H1 (cell line): ENCODE measurements at regions not wholly inside any gene's neighbourhood (a gene's known extent, or its start where the extent isn't known, plus 50 kb on each side); places are given as distances from the start of the nearest gene placed in this dataset.
"Not testable (repeated sequence)": the region's sequence is repeated elsewhere in the genome, so short reads cannot be mapped to it uniquely, and the experiment has no call there.

Experiments used
- CTCF ChIA-PET: fragments of 300-600 bp; sonication (Branson Sonifier 250); formaldehyde crosslinking; loops from one replicate; lab custom pipeline; 2021; ENCODE audit not compliant: partially characterized antibody; lab: Charles Lee
- POLR2A ChIA-PET: fragments of 300-600 bp; sonication (Branson Sonifier 250); formaldehyde crosslinking; loops from one replicate; lab custom pipeline; 2021; ENCODE audit warnings: inconsistent platforms; ENCODE audit not compliant: partially characterized antibody; lab: Charles Lee
- DNase-seq, 2 experiments: peaks; one replicate each; pipeline versions ENCODE4 v3.0.0 to v3.0.0-alpha.2; 2010 to 2022; ENCODE audit warnings: low spot score in 2 of 2, low read depth in 1 of 2, mixed read lengths in 1 of 2
- FAIRE-seq: peaks from 2 replicates; lab custom pipeline; 2011; peaks lifted over from hg19 to GRCh38; lab: Jason Lieb, UNC
- H2AFZ ChIP-seq: 2 replicates; pipeline ENCODE4 v1.8.1; 2012; ENCODE audit warnings: low read length, inconsistent platforms
- H2AK5ac ChIP-seq: 2 replicates; pipeline ENCODE4 v1.6.1; 2013; ENCODE audit warnings: low read depth, low read length
- H2BK120ac ChIP-seq: replicated peaks from 2 replicates; pipeline ENCODE3; 2013; ENCODE audit warnings: low read depth, low read length, inconsistent platforms
- H2BK12ac ChIP-seq: 2 replicates; pipeline ENCODE4 v1.6.1; 2013; ENCODE audit warnings: low read depth, low read length
- H2BK15ac ChIP-seq: 2 replicates; pipeline ENCODE4 v1.6.1; 2013; ENCODE audit warnings: low read length
- H2BK20ac ChIP-seq: 2 replicates; pipeline ENCODE4 v1.6.1; 2013; ENCODE audit warnings: low read length
- H2BK5ac ChIP-seq: 2 replicates; pipeline ENCODE4 v1.6.1; 2013; ENCODE audit warnings: low read depth, low read length
- H3K14ac ChIP-seq: 2 replicates; pipeline ENCODE4 v1.6.1; 2013; ENCODE audit warnings: inconsistent platforms; ENCODE audit not compliant: insufficient read length
- H3K18ac ChIP-seq: 2 replicates; pipeline ENCODE4 v1.6.1; 2013; ENCODE audit warnings: low read length; ENCODE audit errors: extremely low read depth
- H3K23ac ChIP-seq: 2 replicates; pipeline ENCODE4 v1.6.1; 2013; ENCODE audit warnings: inconsistent platforms; ENCODE audit not compliant: insufficient read length
- H3K23me2 ChIP-seq: 2 replicates; pipeline ENCODE4 v1.6.1; 2013; ENCODE audit warnings: low read depth, low read length
- H3K27ac ChIP-seq: 2 replicates; pipeline ENCODE4 v1.6.1; 2011; ENCODE audit warnings: low read depth, low read length, inconsistent platforms
- H3K27me3 ChIP-seq, 4 experiments: replicated peaks in 1 of 4; 1 replicate in 1 of 4; 2 replicates in 3 of 4; pipeline versions ENCODE4 v1.6.1 to v1.8.1; 2011 to 2013; ENCODE audit warnings: low read length in 3 of 4, mild to moderate bottlenecking in 3 of 4, inconsistent platforms in 2 of 4, mixed read lengths in 2 of 4, moderate library complexity in 1 of 4; ENCODE audit not compliant: control insufficient read depth in 3 of 4, insufficient read depth in 3 of 4; ENCODE audit errors: extremely low read depth in 1 of 4
- H3K36me3 ChIP-seq, 4 experiments: 2 replicates each; pipeline versions ENCODE4 v1.6.1 to v1.8.1; 2011 to 2013; ENCODE audit warnings: mild to moderate bottlenecking in 4 of 4, low read length in 3 of 4, moderate library complexity in 2 of 4, control low read depth in 1 of 4, inconsistent platforms in 1 of 4; ENCODE audit not compliant: insufficient read depth in 4 of 4, control insufficient read depth in 2 of 4
- H3K4ac ChIP-seq: replicated peaks from 2 replicates; pipeline ENCODE3; 2013; ENCODE audit warnings: low read length, low read depth, mixed read lengths, inconsistent platforms; ENCODE audit not compliant: insufficient read length
- H3K4me1 ChIP-seq, 4 experiments: replicated peaks in 1 of 4; 1 replicate in 1 of 4; 2 replicates in 3 of 4; pipeline versions ENCODE4 v1.6.1 to v1.8.1; 2011 to 2013; ENCODE audit warnings: low read length in 3 of 4, inconsistent platforms in 2 of 4, mixed read lengths in 1 of 4; ENCODE audit not compliant: insufficient read depth in 4 of 4, control insufficient read depth in 3 of 4
- H3K4me2 ChIP-seq, 2 experiments: 2 replicates each; pipeline versions ENCODE4 v1.6.1 to v1.8.1; 2011 to 2013; ENCODE audit warnings: low read depth in 2 of 2, low read length in 2 of 2, control low read depth in 1 of 2, inconsistent platforms in 1 of 2, mild to moderate bottlenecking in 1 of 2; ENCODE audit not compliant: insufficient read depth in 1 of 2
- H3K4me3 ChIP-seq, 4 experiments: fragments of 200-600, 300-600 bp in 1 of 4; sonication (generic), shearing (Covaris generic), sonication (Bioruptor Twin) in 1 of 4; 2 replicates each; pipeline versions ENCODE4 v1.5.1 to v1.8.1; 2011 to 2016; ENCODE audit warnings: low read length in 4 of 4, low read depth in 3 of 4, control low read depth in 2 of 4, inconsistent platforms in 2 of 4, mild to moderate bottlenecking in 2 of 4, mixed read lengths in 1 of 4, moderate library complexity in 1 of 4; ENCODE audit not compliant: insufficient read depth in 2 of 4; ENCODE audit errors: extremely low read depth in 1 of 4
- H3K56ac ChIP-seq: replicated peaks from 2 replicates; pipeline ENCODE3; 2013; ENCODE audit warnings: low read depth, mild to moderate bottlenecking, mixed read lengths, low read length, inconsistent platforms; ENCODE audit not compliant: insufficient read length
- H3K79me1 ChIP-seq: 2 replicates; pipeline ENCODE4 v1.6.1; 2013; ENCODE audit warnings: low read depth, low read length, control low read depth
- H3K79me2 ChIP-seq, 2 experiments: 2 replicates each; pipeline versions ENCODE4 v1.6.1 to v1.8.1; 2012 to 2013; ENCODE audit warnings: low read length in 2 of 2, mild to moderate bottlenecking in 2 of 2, inconsistent platforms in 1 of 2; ENCODE audit not compliant: insufficient read depth in 2 of 2, control insufficient read depth in 1 of 2
- H3K9ac ChIP-seq, 4 experiments: replicated peaks in 1 of 4; 1 replicate in 1 of 4; 2 replicates in 3 of 4; pipeline versions ENCODE4 v1.6.1 to v1.8.1; 2011 to 2013; ENCODE audit warnings: low read depth in 3 of 4, low read length in 3 of 4, control low read depth in 2 of 4, mild to moderate bottlenecking in 2 of 4, moderate library complexity in 2 of 4, inconsistent platforms in 1 of 4; ENCODE audit errors: extremely low read depth in 1 of 4
- H3K9me3 ChIP-seq, 2 experiments: 2 replicates each; pipeline versions ENCODE4 v1.6.1 to v1.8.1; 2012 to 2013; ENCODE audit warnings: mild to moderate bottlenecking in 2 of 2, moderate library complexity in 2 of 2, control low read depth in 1 of 2, inconsistent platforms in 1 of 2, low read depth in 1 of 2, low read length in 1 of 2, mixed read lengths in 1 of 2; ENCODE audit not compliant: insufficient read depth in 2 of 2
- H4K20me1 ChIP-seq, 2 experiments: replicated peaks in 1 of 2; 2 replicates each; pipeline versions ENCODE3 to v1.8.1; 2011 to 2013; ENCODE audit warnings: inconsistent platforms in 2 of 2, low read length in 2 of 2, mild to moderate bottlenecking in 1 of 2; ENCODE audit not compliant: insufficient read depth in 2 of 2, control insufficient read depth in 1 of 2
- H4K5ac ChIP-seq: 2 replicates; pipeline ENCODE4 v1.6.1; 2013; ENCODE audit warnings: low read length, low read depth, mixed read lengths, inconsistent platforms; ENCODE audit not compliant: insufficient read length
- H4K8ac ChIP-seq: 2 replicates; pipeline ENCODE4 v1.8.0; 2013; ENCODE audit warnings: mild to moderate bottlenecking, moderate library complexity, low read length, inconsistent platforms; ENCODE audit not compliant: insufficient read depth; ENCODE audit errors: extremely low read depth
- H4K91ac ChIP-seq: replicated peaks from 2 replicates; pipeline ENCODE3; 2013; ENCODE audit warnings: low read length, mixed read lengths, inconsistent platforms; ENCODE audit not compliant: insufficient read length
- HDAC6 ChIP-seq: IDR thresholded peaks from one replicate; pipeline ENCODE4 v1.7.1; 2012; ENCODE audit warnings: low read depth, mild to moderate bottlenecking, inconsistent platforms, low read length, moderate library complexity
- SRF ChIP-seq: IDR thresholded peaks from 2 replicates; pipeline ENCODE4 v1.6.1; 2011; ENCODE audit warnings: mild to moderate bottlenecking, low read depth, low read length, moderate library complexity
- YY1 ChIP-seq: IDR thresholded peaks from 2 replicates; pipeline ENCODE4 v1.6.1; 2011; ENCODE audit warnings: low read depth, mild to moderate bottlenecking, low read length
- WGBS, 2 experiments: shearing (Covaris generic) in 1 of 2; methylation state at CpG; one replicate each; pipeline versions ENCODE4 v1.1.6 to v1.1.7; 2013 to 2015; ENCODE audit warnings: low lambda C conversion rate in 2 of 2, mixed read lengths in 2 of 2, inconsistent platforms in 1 of 2, low coverage in 1 of 2, missing lambda C conversion rate in 1 of 2; ENCODE audit not compliant: insufficient replicate concordance in 2 of 2, insufficient coverage in 1 of 2, insufficient read length in 1 of 2; ENCODE audit errors: extremely low coverage in 1 of 2, missing lambda C conversion rate in 1 of 2; 5-methylcytosine and 5-hydroxymethylcytosine counted together
- TF ChIP-seq, protein P1 (sequence below): IDR thresholded peaks from 2 replicates; pipeline ENCODE4 v1.6.1; 2012; ENCODE audit warnings: inconsistent platforms

DNA sequence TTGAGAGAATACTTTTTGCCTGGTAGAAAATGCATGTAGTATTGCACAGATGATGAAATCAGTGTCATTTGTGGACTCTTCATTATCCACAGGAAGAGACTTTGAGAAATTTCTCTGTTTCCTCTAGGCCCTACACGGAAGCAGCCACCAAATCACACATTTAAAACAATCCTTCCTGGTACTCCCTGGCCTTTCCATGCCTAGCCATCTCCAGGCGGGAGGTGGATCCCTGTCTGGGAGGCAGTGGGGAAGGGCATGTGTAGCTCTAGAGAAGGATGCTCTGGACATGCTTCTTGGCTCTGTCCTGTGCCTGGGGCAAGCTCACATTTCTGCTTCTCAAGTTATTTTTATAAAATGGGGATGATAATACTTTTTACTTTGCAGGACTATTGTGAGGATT, 114.1 kb downstream of the ADAMTS15 start (continued):
- TF ChIP-seq, protein P1, sequence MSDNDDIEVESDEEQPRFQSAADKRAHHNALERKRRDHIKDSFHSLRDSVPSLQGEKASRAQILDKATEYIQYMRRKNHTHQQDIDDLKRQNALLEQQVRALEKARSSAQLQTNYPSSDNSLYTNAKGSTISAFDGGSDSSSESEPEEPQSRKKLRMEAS: no peak
- TF ChIP-seq HDAC6 (no peak), SRF (no peak), YY1 (no peak)

DNA sequence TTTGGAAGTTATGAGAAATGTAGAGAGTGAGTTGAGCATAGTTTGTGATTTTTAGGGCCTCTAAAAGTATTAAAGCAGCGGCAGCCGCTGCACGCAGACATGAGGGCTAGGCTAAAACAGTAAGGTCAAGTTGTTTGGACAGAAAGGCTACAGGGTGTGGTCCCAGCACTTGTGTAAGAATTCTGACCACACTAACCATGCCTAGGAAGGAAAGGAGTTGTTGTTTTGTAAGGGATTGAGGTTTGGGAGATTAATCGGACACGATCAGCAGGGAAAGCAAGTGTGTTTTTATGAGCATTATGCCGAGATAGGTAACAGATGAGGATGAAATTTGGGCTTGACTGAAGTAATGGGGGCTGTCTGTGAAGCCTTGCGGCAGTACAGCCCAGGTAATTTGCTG, 117.9 kb downstream of the ADAMTS15 start:
- H3K27ac ChIP-seq, H2BK12ac ChIP-seq, DNase-seq, H2BK5ac ChIP-seq, H3K14ac ChIP-seq, H3K18ac ChIP-seq, H3K36me3 ChIP-seq, H3K4me1 ChIP-seq, H3K27me3 ChIP-seq, H3K4me3 ChIP-seq, H2BK20ac ChIP-seq, H3K56ac ChIP-seq, H3K4me2 ChIP-seq, H3K23me2 ChIP-seq, H2AK5ac ChIP-seq, H3K4ac ChIP-seq, H2BK15ac ChIP-seq, H3K79me1 ChIP-seq, H3K9ac ChIP-seq, H2AFZ ChIP-seq, H4K8ac ChIP-seq, H4K91ac ChIP-seq, H2BK120ac ChIP-seq, H4K20me1 ChIP-seq, CTCF ChIA-PET, H3K79me2 ChIP-seq, H4K5ac ChIP-seq, FAIRE-seq, H3K9me3 ChIP-seq, H3K23ac ChIP-seq, POLR2A ChIA-PET: not testable (repeated sequence)
- 91% methylated on average over 7 of the region's 7 CpGs; no CpG with 5 or more reads in 1 of the 2 experiments for WGBS, 2 experiments
